Natural killer cell treated with Interleukin-12 subunit alpha and Interleukin-12 subunit beta and Interleukin-15 and Interleukin-18, amount 100 ng/mL, for 72 hours (primary cell): ENCODE measurements at regions not wholly inside any gene's neighbourhood (a gene's known extent, or its start where the extent isn't known, plus 50 kb on each side); places are given as distances from the start of the nearest gene placed in this dataset.
"Not testable (repeated sequence)": the region's sequence is repeated elsewhere in the genome, so short reads cannot be mapped to it uniquely, and the experiment has no call there.

Experiments
- ATAC-seq, 2 donors: fragments of 150-1000 bp; cut with Tn5 transposase in 1 of 2; sonication (Bioruptor Pico), chemical (Tn5 transposase) in 1 of 2; 2 replicates each; pipeline ENCODE4 v1.10.0; 2021
- DNase-seq: peaks from one replicate; pipeline ENCODE4 v3.0.0; 2022; ENCODE audit warnings: low spot score
- H3K27ac Mint-ChIP-seq, 2 donors: 1 replicate in 1 of 2; 2 replicates in 1 of 2; pipeline ENCODE4 v1.8.0; 2022; ENCODE audit warnings: mixed read lengths in 2 of 2, mild to moderate bottlenecking in 1 of 2, moderate library complexity in 1 of 2
- H3K27me3 Mint-ChIP-seq, 2 donors: 1 replicate in 1 of 2; 2 replicates in 1 of 2; pipeline ENCODE4 v1.8.0; 2022; ENCODE audit warnings: mixed read lengths in 2 of 2
- H3K36me3 Mint-ChIP-seq: one replicate; pipeline ENCODE4 v1.8.0; 2022; ENCODE audit warnings: mixed read lengths
- H3K4me1 Mint-ChIP-seq, 2 donors: 1 replicate in 1 of 2; 2 replicates in 1 of 2; pipeline ENCODE4 v1.8.0; 2022; ENCODE audit warnings: low read depth in 2 of 2, mixed read lengths in 2 of 2, mild to moderate bottlenecking in 1 of 2
- H3K4me3 Mint-ChIP-seq: one replicate; pipeline ENCODE4 v1.8.0; 2022; ENCODE audit warnings: mixed read lengths
- H3K9me3 Mint-ChIP-seq: 2 replicates; pipeline ENCODE4 v1.8.0; 2022; ENCODE audit warnings: mixed read lengths

GRCh38 chr15:84094720-84095119 is 140.9 kb upstream of the GOLGA6L4 start:
- H3K4me1 Mint-ChIP-seq, ATAC-seq: not testable (repeated sequence)

GRCh38 chr15:84097053-84097452 is 138.5 kb upstream of the GOLGA6L4 start:
- H3K27me3 Mint-ChIP-seq, H3K27ac Mint-ChIP-seq, H3K4me3 Mint-ChIP-seq, DNase-seq, H3K9me3 Mint-ChIP-seq, H3K4me1 Mint-ChIP-seq, H3K36me3 Mint-ChIP-seq, ATAC-seq: not testable (repeated sequence)

More at GRCh38 chr15:84094720-84095119, 140.9 kb upstream of the GOLGA6L4 start:
- H3K27me3 Mint-ChIP-seq, H3K27ac Mint-ChIP-seq, H3K9me3 Mint-ChIP-seq, DNase-seq, H3K4me3 Mint-ChIP-seq, H3K36me3 Mint-ChIP-seq: not testable (repeated sequence)

DNA sequence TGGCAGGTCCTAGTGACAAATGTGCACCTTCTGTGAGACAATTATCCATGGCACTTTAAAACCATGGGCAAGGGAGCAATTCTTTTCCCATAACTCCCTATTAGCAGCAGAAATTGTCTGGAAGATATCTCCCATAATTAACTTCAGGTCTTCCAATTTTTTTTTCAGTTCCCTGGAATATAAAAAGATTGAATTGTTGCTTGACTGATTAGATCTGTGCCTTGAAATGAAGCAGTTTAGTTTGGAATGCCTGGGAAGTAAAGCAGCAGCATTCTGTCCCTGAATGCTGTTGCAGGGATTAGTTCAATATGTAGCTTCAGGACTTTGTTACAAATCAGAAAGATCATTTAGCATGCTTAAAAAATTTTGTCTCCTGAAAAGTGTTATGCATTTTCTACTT is 137.0 kb upstream of the GOLGA6L4 start:
- Mint-ChIP-seq H3K4me1 (no peaks in the 10 kb centered on the region), H3K27ac (no peak overlapping the region), H3K36me3 (no peaks in the 10 kb centered on the region), H3K9me3 (no peaks in the 10 kb centered on the region), H3K4me3 (no peak overlapping the region), H3K27me3 (peaks cover 7 to 14% of the 10 kb centered on the region in 2 donors)
- DNase-seq: no peak
- ATAC-seq: no peak

DNA sequence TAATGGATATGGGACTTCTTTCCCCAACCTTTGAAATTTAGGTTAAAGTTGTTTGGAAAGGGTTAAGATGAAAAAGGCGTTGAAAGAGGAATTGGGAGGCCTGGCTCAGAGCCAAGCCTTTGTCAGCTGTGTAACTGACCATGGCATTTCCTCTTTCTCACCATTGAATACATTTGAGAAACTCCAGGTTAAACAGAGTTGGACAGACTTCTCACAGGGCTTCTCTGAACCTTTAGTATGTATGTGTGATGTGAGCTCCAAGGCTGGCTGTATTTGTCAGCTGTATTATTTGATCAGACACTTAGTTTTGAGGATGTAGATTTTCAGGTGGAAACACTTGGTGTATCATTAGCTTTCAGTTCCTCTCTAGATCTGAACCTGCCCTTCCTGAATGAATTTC is 136.4 kb upstream of the GOLGA6L4 start:
- H3K4me3 Mint-ChIP-seq: no peak overlapping the region
- no peak overlapping the region for H3K27ac Mint-ChIP-seq
- H3K36me3 Mint-ChIP-seq: no peaks in the 10 kb centered on the region
- H3K9me3 Mint-ChIP-seq: no peaks in the 10 kb centered on the region
- H3K4me1 Mint-ChIP-seq: no peaks in the 10 kb centered on the region
- H3K27me3 Mint-ChIP-seq: peaks cover 12 to 19% of the 10 kb centered on the region in 2 donors
- DNase-seq (no peak), ATAC-seq (no peak)

GRCh38 chr15:84103345-84103744 is 132.2 kb upstream of the GOLGA6L4 start:
- H3K4me3 Mint-ChIP-seq: no peak overlapping the region
- H3K4me1 Mint-ChIP-seq: no peaks in the 10 kb centered on the region
- H3K27ac Mint-ChIP-seq: no peak overlapping the region
- no peaks in the 10 kb centered on the region for H3K36me3 Mint-ChIP-seq
- DNase-seq (no peak), ATAC-seq (no peak)
- H3K9me3 Mint-ChIP-seq: no peaks in the 10 kb centered on the region
- H3K27me3 Mint-ChIP-seq: peaks cover 12 to 19% of the 10 kb centered on the region in 2 donors

GRCh38 chr15:84104853-84105252 is 130.7 kb upstream of the GOLGA6L4 start:
- Mint-ChIP-seq H3K9me3 (no peaks in the 10 kb centered on the region), H3K36me3 (no peaks in the 10 kb centered on the region), H3K27me3 (peaks cover 18 to 24% of the 10 kb centered on the region in 2 donors), H3K4me1 (no peaks in the 10 kb centered on the region), H3K4me3 (no peak overlapping the region), H3K27ac (no peak overlapping the region)
- DNase-seq (no peak), ATAC-seq (no peak)

GRCh38 chr15:84108728-84109127 is 126.8 kb upstream of the GOLGA6L4 start:
- ATAC-seq: no peak
- Mint-ChIP-seq H3K36me3 (no peaks in the 10 kb centered on the region), H3K27me3 (peaks cover 9 to 19% of the 10 kb centered on the region in 2 donors), H3K27ac (no peak overlapping the region), H3K9me3 (no peaks in the 10 kb centered on the region), H3K4me3 (no peak overlapping the region), H3K4me1 (no peaks in the 10 kb centered on the region)
- DNase-seq: no peak

GRCh38 chr15:84111575-84111974 is 124.0 kb upstream of the GOLGA6L4 start:
- Mint-ChIP-seq H3K4me3 (no peak overlapping the region), H3K27ac (no peak overlapping the region), H3K36me3 (no peaks in the 10 kb centered on the region), H3K9me3 (no peaks in the 10 kb centered on the region), H3K4me1 (no peaks in the 10 kb centered on the region), H3K27me3 (peaks cover 13 to 27% of the 10 kb centered on the region in 2 donors)
- no peak for DNase-seq
- no peak for ATAC-seq

DNA sequence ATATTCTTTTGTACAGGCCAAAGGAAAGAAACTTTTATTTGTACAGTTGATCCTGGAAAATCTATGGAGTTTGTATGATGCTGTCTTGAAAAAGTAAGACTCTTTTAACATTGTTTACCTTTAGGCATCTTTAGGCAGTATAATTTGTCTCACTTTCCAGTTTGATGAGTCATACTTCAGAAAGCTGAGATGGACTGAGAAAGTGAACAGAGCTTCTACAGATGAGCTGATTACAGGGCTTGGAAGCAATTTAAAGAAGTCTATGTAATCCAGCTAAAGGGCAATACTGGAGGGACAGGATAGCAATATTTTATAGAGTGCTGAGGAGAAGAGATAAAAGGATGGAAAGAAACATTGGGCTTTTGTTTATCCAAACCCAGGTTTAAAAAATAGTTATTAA is 123.5 kb upstream of the GOLGA6L4 start:
- DNase-seq: no peak
- Mint-ChIP-seq H3K4me1 (no peaks in the 10 kb centered on the region), H3K27me3 (peaks cover 13 to 31% of the 10 kb centered on the region in 2 donors), H3K27ac (no peak overlapping the region), H3K4me3 (no peak overlapping the region), H3K36me3 (no peaks in the 10 kb centered on the region), H3K9me3 (no peaks in the 10 kb centered on the region)
- no peak for ATAC-seq

GRCh38 chr15:84113919-84114318 is 121.7 kb upstream of the GOLGA6L4 start:
- ATAC-seq (no peak), DNase-seq (no peak)
- Mint-ChIP-seq H3K27ac (no peak overlapping the region), H3K9me3 (no peaks in the 10 kb centered on the region), H3K36me3 (no peaks in the 10 kb centered on the region), H3K4me3 (no peak overlapping the region), H3K4me1 (no peaks in the 10 kb centered on the region), H3K27me3 (peaks cover 19 to 49% of the 10 kb centered on the region in 2 donors)

DNA sequence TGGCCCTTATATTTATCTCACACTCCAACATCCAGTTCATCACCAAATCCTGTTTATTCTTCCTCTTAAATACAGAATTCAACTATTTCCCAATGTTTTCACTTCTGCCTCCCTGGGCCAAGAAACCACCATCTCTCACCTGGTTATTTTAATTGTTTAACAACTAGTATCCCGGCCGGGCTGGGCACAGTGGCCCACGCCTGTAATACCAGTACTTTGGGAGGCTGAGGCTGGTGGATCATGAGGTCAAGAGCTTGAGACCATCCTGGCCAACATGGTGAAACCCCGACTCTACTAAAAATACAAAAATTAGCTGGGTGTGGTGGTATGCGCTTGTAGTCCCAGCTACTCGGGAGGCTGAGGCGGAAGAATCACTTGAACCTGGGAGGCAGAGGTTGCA is 120.9 kb upstream of the GOLGA6L4 start:
- H3K27ac Mint-ChIP-seq, DNase-seq, H3K9me3 Mint-ChIP-seq, H3K36me3 Mint-ChIP-seq, H3K4me1 Mint-ChIP-seq, H3K4me3 Mint-ChIP-seq, ATAC-seq: not testable (repeated sequence)
- peaks cover 18 to 52% of the 10 kb centered on the region in 2 donors for H3K27me3 Mint-ChIP-seq

DNA sequence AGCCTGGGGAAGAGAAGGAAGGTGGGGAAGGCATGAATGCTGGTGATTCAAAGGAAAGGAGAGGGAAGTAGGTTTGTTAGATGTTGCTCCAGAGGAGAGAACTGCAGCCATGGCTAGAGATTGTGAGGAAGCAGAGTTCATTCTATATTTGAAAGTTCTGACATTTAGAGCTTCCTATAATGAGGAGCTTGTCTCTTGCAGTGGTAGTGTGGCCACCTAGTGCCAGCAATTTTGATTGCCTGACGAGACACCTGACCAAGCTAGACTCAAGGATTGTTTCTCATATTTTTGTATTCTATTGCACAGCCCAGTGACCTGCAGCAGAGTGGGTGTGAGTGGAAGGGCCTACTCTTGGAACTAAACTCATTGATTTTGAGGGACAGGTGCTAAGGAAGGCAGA is 116.2 kb upstream of the GOLGA6L4 start:
- ATAC-seq, DNase-seq, H3K36me3 Mint-ChIP-seq, H3K27ac Mint-ChIP-seq, H3K4me1 Mint-ChIP-seq, H3K9me3 Mint-ChIP-seq, H3K4me3 Mint-ChIP-seq: not testable (repeated sequence)
- peaks cover 14 to 47% of the 10 kb centered on the region in 2 donors for H3K27me3 Mint-ChIP-seq

DNA sequence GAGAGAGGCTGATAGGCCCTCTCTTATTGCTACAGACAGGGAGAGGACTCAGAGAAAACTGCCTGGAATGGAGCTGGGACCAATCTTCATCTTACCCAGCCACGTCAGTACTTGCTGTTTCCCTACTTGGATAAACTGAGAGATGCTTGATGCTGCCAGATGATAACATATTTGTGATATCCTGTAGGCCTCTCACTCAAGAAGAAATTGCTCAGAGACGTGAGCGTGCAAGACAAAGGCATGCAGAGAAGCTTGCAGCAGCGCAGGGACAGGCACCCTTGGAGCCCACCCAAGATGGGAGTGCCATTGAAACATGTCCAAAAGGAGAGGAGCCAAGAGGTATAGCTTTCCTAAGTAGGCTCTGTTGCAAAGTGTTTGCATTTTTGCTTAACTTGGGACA is 114.7 kb upstream of the GOLGA6L4 start:
- H3K36me3 Mint-ChIP-seq, H3K27ac Mint-ChIP-seq, H3K4me3 Mint-ChIP-seq, DNase-seq, ATAC-seq, H3K4me1 Mint-ChIP-seq, H3K9me3 Mint-ChIP-seq: not testable (repeated sequence)
- peaks cover 22 to 59% of the 10 kb centered on the region in 2 donors for H3K27me3 Mint-ChIP-seq

DNA sequence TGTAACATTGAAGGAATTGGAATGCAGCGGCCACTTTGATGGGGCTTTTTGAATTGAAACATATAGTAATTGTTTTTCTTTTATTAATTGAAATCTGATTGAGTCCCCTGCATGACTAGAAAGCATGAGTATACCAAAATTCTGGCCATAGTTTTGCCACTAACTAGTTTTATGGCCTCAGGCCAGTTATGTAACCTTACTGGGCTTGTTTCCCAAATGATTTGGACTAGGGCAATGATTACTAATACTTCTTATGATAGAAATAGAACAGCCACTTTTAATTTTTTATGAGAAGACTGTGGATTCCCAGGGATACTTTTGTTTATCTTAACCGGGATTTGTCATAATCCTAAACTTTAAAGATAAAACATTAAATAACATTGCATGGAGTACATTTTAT is 106.9 kb upstream of the GOLGA6L4 start:
- H3K27me3 Mint-ChIP-seq: peaks cover 19 to 35% of the 10 kb centered on the region in 2 donors
- not testable (repeated sequence) for ATAC-seq, H3K4me1 Mint-ChIP-seq, DNase-seq, H3K36me3 Mint-ChIP-seq, H3K4me3 Mint-ChIP-seq, H3K27ac Mint-ChIP-seq, H3K9me3 Mint-ChIP-seq

GRCh38 chr15:84130098-84130831 is 105.3 kb upstream of the GOLGA6L4 start:
- ATAC-seq: not testable (repeated sequence)

More at GRCh38 chr15:84130098-84130831, 105.3 kb upstream of the GOLGA6L4 start:
- DNase-seq, H3K9me3 Mint-ChIP-seq, H3K4me3 Mint-ChIP-seq, H3K36me3 Mint-ChIP-seq, H3K4me1 Mint-ChIP-seq, H3K27ac Mint-ChIP-seq: not testable (repeated sequence)
- H3K27me3 Mint-ChIP-seq: peaks cover 18 to 39% of the 10 kb centered on the region in 2 donors
